Middle frontal gyrus (tissue), 1 donor: ENCODE measurements at regions not wholly inside any gene's neighbourhood (a gene's known extent, or its start where the extent isn't known, plus 50 kb on each side); places are given as distances from the start of the nearest gene placed in this dataset.
"Not testable (repeated sequence)": the region's sequence is repeated elsewhere in the genome, so short reads cannot be mapped to it uniquely, and the experiment has no call there.

Experiments
- DNase-seq: peaks from one replicate; pipeline ENCODE4 v3.0.0-alpha.2; 2015; ENCODE audit warnings: low spot score; ENCODE audit errors: extremely low spot score

DNA sequence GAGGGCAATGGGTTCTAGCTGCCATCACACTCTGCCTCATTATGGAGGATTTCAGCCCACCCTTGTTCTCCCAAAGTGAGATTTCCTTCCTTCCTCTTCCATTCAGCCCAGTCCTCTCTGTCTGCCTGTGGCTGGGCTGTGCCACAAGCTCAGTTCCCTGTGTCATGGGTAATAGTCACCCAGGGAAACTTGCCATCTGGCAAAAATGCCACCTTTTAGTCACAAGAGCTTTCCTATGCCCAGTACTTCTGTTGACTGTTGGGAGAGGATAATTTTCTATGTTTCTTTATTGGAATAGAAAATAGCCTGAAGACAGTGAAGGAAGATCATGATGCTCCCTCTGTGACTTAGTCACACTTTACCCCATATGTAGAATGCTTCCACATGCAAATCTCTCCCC is 71.4 kb downstream of the TLR4 start:
- DNase-seq, result no peak

DNA sequence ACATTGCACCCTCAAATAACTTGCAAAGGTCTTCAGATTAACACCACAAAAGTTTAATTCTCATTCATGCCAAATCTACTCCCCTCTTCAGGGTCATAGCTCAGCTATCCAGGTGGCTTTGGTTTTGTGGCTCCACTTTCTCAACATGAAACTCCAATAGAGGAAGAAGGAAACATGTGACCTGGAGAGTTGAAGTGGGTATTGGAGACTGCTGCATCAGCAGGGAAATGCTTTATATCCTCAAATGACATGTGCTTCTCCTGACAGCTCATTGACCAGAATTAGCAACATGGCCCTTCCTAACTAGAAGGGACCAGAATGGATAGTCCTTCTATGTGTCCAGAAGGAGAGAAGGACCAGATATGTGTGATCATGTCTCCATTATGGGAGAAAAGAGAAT is 73.6 kb downstream of the TLR4 start:
- DNase-seq, result no peak

- no peak for DNase-seq
Observed at GRCh38 chr9:117779760-117780159, 75.6 kb downstream of the TLR4 start.

DNA sequence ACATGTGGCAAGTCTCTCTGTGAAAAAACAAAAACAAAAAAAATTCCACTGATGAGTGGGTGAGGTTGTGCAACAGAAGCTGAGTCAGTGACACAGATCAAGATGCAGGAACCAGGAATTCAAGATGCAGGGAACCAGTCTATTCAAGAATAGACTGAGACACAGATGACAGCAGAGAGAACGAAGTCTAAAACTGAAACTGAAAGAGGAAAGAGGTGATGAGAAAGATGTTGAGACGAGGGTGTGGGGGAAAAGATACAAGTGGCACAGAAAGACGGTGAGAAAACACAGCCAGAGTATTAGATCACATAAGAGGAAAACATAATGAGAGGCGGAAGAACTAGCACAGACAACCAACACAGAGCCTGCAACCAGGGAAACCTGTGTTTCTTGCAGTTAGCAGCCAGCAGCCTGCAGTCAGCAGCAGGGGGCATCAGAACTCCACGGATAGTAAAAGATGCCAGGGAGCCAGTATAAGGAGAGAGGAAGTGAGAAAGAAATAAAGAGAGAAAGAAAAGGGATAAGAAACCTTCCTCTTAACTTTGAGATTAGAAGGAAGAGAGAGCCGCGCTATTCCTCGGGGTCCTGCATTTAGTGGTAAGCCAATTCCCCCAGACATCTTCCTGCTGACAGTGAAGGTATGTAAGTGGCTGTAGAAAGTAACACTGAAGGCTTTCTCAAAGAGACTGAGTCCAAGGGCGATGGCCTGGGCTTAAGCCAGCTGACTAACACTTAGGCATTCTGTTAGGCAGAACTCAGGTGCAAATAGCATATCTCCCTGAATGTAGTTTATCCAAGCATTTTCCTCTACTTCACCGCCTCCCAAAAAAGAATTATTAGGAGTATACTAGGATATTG is 79.0 kb downstream of the TLR4 start:
- DNase-seq, result peak; percentile 88

- DNase-seq, result no peak
Observed at GRCh38 chr9:117783828-117784227, 79.6 kb downstream of the TLR4 start.

DNA sequence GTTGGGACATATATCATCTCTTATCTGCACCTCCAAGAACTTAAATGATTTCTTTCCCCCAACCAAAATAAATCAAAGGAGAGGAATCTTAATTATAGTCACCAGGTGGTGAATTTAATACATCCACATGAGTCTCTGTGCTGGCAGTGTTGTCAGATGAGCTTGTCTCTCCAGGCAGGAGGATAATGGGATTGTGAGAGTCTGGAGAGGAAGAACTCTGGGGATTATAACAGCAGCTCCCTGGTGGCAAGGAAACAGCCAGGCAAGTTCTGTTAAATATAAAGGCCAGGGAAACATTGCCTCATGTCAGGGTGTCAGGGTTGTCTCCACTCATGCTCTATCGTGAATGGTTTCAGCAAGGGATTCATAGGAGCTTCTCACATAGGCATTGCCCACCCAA is 80.8 kb downstream of the TLR4 start:
- DNase-seq, result no peak

DNA sequence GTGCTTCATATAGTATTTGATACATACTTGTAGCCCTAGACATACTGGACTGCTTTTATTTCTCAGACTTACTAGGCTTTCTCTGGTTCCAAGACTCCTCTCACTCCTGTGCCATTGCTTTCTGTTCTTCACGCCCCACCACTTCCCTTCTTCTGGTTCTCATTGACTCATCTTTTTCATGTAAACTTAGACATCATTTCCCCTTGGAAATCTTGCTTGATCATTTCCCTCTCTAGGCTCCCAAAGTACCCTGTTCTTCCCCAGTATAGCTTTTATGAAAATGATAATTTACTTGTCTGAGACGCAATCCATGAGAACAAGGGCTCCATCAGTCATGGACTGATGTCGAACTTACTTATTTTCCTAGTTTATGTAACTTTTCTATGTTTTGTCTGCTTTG is 83.5 kb downstream of the TLR4 start:
- no peak for DNase-seq

GRCh38 chr9:117795271-117795670 is 91.1 kb downstream of the TLR4 start:
- no peak for DNase-seq

- no peak for DNase-seq
Observed at GRCh38 chr9:117796681-117797080, 92.5 kb downstream of the TLR4 start.

GRCh38 chr9:117800389-117800788 is 96.2 kb downstream of the TLR4 start:
- DNase-seq, result no peak

- no peak for DNase-seq
Observed at GRCh38 chr9:117809751-117810150, 105.5 kb downstream of the TLR4 start.

GRCh38 chr9:117815315-117815714 is 111.1 kb downstream of the TLR4 start:
- DNase-seq, result no peak

DNA sequence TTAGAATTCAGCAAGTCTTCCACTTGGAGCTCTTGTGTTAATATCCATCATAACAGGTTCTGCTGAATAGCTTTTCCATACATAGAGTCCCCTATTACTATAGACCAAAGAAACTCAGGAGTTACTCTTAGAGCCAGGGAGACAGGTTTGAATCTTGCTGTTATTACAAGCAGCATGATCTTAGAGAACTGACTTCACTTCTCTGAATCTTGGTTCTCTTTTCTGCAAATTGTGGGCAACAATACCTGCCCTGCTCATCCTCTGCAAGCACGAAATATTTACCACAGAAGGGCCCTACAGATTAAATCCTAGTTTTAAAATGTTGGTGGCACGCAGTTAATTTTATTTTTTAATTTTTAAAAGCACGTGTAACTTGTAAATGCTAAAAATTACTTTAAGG is 111.7 kb downstream of the TLR4 start:
- no peak for DNase-seq

DNA sequence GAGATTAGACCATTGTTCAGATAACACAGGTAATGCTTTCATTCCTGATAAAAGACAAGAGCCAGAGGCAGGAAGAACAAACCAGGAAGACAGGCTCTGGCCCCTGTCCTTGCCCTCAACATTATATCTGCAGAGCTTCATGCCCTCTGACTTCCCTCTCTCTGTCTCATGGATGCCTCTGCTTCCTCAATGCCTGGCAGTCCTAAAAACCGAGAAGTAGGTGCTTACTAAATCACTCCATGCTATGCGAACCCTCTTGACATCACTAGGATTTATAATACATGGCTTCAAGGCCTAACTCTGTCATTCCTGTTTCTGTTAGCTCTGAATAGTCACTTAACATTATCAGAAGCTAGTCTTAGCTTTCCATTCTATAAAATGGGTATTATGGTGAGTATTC is 117.8 kb downstream of the TLR4 start:
- no peak for DNase-seq

- DNase-seq, result no peak
Observed at GRCh38 chr9:117823576-117823975, 119.4 kb downstream of the TLR4 start.

DNA sequence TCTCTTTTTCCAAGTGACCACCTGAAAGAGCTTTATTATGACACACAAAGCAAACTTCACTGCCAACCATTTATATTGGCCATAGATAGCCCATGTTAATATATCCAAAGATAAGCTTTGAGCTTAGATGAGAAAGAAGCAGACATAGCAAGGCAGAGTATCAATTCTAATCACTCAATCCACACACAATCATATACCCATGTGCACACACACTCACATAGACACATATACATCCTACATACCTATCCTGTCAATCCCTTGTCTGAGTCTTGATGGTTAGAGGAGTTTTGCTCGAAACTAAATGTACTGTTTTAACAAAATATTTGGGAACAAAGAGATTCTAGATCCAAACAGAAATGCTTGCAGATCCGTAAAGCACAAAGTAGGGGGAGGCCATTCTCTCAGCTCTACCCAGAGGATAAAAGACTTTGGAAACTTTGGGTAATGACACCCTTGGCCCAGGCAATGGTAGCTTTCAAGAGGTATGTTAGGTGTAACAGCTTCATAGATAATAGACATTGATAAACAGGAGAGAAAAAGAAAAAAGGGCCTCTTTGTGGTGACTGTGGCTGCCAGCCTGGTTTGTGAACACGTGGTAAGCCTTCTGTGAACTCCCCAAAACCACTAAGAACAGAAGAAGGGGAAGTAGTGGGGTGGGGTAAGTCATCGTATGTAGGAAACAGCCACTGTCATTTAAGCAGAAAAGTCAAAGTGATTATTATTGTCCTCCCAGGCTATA is 121.6 kb downstream of the TLR4 start:
- DNase-seq, result no peak

DNA sequence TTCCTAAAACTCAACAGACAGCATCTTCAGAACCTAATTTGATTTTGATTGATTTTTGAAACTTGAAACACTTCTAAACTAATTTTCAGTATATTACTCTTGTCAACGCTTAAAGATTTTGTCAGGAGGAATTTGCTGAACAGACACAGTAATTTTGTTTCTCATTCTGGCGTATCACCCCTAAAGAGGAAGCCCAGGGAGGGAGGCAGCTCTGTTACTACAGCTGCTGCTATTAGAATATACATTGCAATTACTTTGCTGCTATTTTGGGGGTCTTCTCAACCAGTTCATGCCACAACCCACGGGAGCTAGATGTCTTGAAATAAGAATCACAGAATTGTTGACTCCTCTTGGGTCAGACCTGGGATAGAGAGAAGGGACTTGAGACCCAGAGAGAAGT is 122.6 kb downstream of the TLR4 start:
- no peak for DNase-seq

DNA sequence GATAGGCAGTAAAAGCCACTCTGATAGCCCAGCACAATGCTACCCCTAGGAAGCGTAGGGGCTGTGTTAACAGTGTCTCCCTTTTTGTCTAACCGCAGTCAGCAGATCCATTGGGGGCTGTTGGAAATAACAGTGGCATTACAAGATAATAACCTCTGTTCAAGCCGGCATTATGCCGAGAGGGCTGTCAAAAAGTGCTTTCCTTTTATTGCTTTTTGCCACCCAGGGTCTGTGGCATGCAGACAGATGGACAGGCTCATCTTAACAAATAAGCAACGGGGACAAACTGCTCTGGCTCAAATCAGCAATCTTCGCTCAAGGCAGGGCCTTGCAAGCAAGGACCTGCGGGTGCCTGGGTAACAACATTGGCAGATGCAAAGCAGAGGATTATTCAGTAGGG is 123.3 kb downstream of the TLR4 start:
- DNase-seq, result no peak

DNA sequence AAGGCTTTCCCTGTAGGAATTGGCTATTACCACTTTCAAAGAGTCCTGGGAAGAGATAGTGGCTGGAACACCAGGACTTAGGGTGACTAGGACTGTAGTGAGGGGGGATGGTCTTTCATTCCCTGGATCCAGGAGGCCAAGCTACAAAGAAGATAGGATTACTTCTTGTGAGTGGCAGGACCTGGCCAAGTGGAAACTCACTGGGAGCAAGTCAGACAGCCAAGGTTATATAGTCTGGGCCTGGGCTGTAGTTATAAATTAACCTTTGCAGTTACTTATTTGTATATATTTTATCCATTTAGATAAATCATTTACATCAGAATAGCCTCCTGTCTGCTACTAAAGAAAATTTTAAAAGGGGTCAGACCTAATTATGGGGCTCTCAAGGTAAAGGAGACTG is 124.3 kb downstream of the TLR4 start:
- no peak for DNase-seq

DNA sequence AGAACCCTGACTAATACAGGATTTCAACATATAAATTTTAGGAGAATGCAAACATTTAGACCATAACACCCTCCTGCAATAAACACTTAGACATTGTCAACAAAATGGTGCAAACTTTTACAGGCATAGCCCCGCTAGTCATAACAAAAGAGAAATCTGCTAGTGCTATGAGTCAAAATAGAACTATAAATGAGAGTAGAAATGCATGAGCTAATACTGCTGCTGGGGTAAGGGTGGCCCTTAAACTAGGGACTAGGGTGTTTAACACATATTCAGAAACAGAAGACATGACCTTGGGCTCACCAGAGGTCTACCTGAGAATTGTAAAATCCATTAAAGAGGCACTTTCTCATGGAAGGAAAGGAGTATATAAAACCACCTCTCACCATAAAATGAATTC is 131.6 kb downstream of the TLR4 start:
- no peak for DNase-seq

GRCh38 chr9:117839862-117840261 is 135.7 kb downstream of the TLR4 start:
- no peak for DNase-seq

DNA sequence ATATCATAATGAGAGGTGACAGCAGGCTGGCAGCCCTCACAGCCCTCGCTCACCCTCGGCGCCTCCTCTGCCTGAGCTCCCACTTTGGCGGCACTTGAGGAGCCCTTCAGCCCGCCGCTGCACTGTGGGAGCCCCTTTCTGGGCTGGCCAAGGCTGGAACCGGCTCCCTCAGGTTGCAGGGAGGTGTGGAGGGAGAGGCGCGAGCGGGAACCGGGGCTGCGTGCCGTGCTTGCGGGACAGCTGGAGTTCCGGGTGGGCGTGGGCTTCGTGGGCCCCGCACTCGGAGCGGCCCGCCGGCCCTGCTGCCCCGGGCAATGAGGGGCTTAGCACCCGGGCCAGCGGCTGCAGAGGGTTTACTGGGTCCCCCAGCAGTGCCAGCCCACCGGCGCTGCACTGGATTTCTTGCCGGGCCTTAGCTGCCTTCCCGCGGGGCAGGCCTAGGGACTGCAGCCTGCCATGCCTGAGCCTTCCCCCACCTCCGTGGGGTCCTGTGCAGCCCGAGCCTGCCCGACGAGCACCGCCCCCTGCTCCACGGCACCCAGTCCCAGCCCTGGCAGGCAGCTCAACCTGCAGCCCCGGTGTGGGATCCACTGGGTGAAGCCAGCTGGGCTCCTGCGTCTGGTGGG is 147.7 kb downstream of the TLR4 start:
- not testable (repeated sequence) for DNase-seq
